GM12878 (cell line): ENCODE measurements at regions not wholly inside any gene's neighbourhood (a gene's known extent, or its start where the extent isn't known, plus 50 kb on each side); places are given as distances from the start of the nearest gene placed in this dataset.

Source experiments
- ATAC-seq: fragments of 200-7000 bp; cut with Tn5 transposase; 3 replicates; pipeline ENCODE4 v1.9.1; 2020; ENCODE audit warnings: mild to moderate bottlenecking, moderate library complexity
- BruUV-seq: library from RNA; stranded (reverse); fragments of 400-500 nt; replicated peaks from 2 replicates; lab custom pipeline; 2021; lab: Mats Ljungman, UMichigan
- CTCF ChIA-PET: fragments of 300-600 bp; sonication (Branson Sonifier 250); formaldehyde crosslinking; extraction: SDS; loops from one replicate; lab custom pipeline; 2021; ENCODE audit warnings: inconsistent platforms; lab: Yijun Ruan, JAX
- POLR2A ChIA-PET: fragments of 350-600 bp; formaldehyde crosslinking; extraction: SDS; loops from one replicate; lab custom pipeline; 2021; ENCODE audit warnings: inconsistent platforms; lab: Charles Lee
- RAD21 ChIA-PET: fragments of 300-600 bp; sonication (Branson Sonifier 250); formaldehyde crosslinking; loops from one replicate; lab custom pipeline; 2023; ENCODE audit warnings: antibody characterized with exemption; ENCODE audit not compliant: unreplicated experiment; lab: Charles Lee
- SMC1A ChIA-PET: fragments of 300-600 bp; sonication (Branson Sonifier 250); formaldehyde crosslinking; loops from one replicate; lab custom pipeline; 2023; ENCODE audit not compliant: unreplicated experiment, uncharacterized antibody; lab: Charles Lee
- DNase-seq: peaks from one replicate; pipeline ENCODE4 v3.0.0-alpha.2; 2011; ENCODE audit warnings: low read depth, low spot score
- FAIRE-seq: peaks from 3 replicates; lab custom pipeline; 2011; peaks lifted over from hg19 to GRCh38; lab: Jason Lieb, UNC
- H2AFZ ChIP-seq: 2 replicates; pipeline ENCODE4 v1.6.0; 2011; ENCODE audit warnings: low read depth, low read length, control low read depth; ENCODE audit not compliant: control insufficient read depth
- H3K27ac ChIP-seq: 2 replicates; pipeline ENCODE4 v1.5.1; 2011; ENCODE audit warnings: control low read depth; ENCODE audit not compliant: control insufficient read depth, insufficient read depth
- H3K27me3 ChIP-seq, 2 experiments: replicated peaks in 1 of 2; 2 replicates each; pipeline versions ENCODE4 v1.6.0 to v1.6.1; 2011; ENCODE audit warnings: low read length in 1 of 2; ENCODE audit not compliant: control insufficient read depth in 2 of 2, insufficient read depth in 2 of 2
- H3K36me3 ChIP-seq, 2 experiments: 2 replicates each; pipeline ENCODE4 v1.5.1; 2011; ENCODE audit warnings: low read length in 1 of 2; ENCODE audit not compliant: control insufficient read depth in 2 of 2, insufficient read depth in 2 of 2
- H3K4me1 ChIP-seq: 2 replicates; pipeline ENCODE4 v1.6.1; 2011; ENCODE audit warnings: mild to moderate bottlenecking, low read length, moderate library complexity, mixed read lengths; ENCODE audit not compliant: control insufficient read depth, insufficient read depth
- H3K4me2 ChIP-seq: 2 replicates; pipeline ENCODE4 v1.6.0; 2011; ENCODE audit warnings: control low read depth; ENCODE audit not compliant: control insufficient read depth, insufficient read depth
- H3K4me3 ChIP-seq: fragments of 200-600 bp; sonication (generic); 2 replicates; pipeline ENCODE4 v1.5.1; 2016
- H3K79me2 ChIP-seq: 2 replicates; pipeline ENCODE4 v1.6.0; 2011; ENCODE audit warnings: low read length; ENCODE audit not compliant: control insufficient read depth, insufficient read depth
- H3K9ac ChIP-seq: 2 replicates; pipeline ENCODE4 v1.8.0; 2011; ENCODE audit warnings: low read length, control low read depth, mixed read lengths; ENCODE audit not compliant: control insufficient read depth, insufficient read depth
- H3K9me3 ChIP-seq: replicated peaks from 3 replicates; pipeline ENCODE4 v1.5.1; 2011; ENCODE audit warnings: mild to moderate bottlenecking, low read length; ENCODE audit not compliant: control insufficient read depth, insufficient read depth
- H4K20me1 ChIP-seq: 2 replicates; pipeline ENCODE4 v1.6.0; 2011; ENCODE audit not compliant: control insufficient read depth, insufficient read depth
- BCL11A ChIP-seq: IDR thresholded peaks from 2 replicates; pipeline ENCODE4 v1.6.1; 2011; ENCODE audit warnings: low read depth, low read length
- FOS ChIP-seq: IDR thresholded peaks from 3 replicates; pipeline ENCODE4 v1.6.1; 2011; ENCODE audit warnings: borderline replicate concordance; ENCODE audit not compliant: insufficient read length; ENCODE audit errors: extremely low read depth
- FOXK2 ChIP-seq: fragments of 450-650 bp; IDR thresholded peaks from 2 replicates; pipeline ENCODE4 v1.6.1; 2017; ENCODE audit warnings: mild to moderate bottlenecking, moderate library complexity
- IKZF1 ChIP-seq: fragments of 450-650 bp; conservative IDR thresholded peaks from 2 replicates; pipeline ENCODE4 v1.6.1; 2017; ENCODE audit warnings: antibody characterized with exemption, mild to moderate bottlenecking
- PBX3 ChIP-seq: IDR thresholded peaks from 2 replicates; pipeline ENCODE4 v1.6.1; 2011; ENCODE audit warnings: mild to moderate bottlenecking, low read depth, low read length, moderate library complexity; ENCODE audit not compliant: insufficient replicate concordance
- RUNX3 ChIP-seq: IDR thresholded peaks from 2 replicates; pipeline ENCODE4 v1.6.1; 2012; ENCODE audit warnings: low read length, inconsistent platforms
- SIN3A ChIP-seq: IDR thresholded peaks from 2 replicates; pipeline ENCODE4 v1.6.1; 2012; ENCODE audit warnings: low read depth, low read length, improper control_type of control experiment
- SMC3 ChIP-seq: IDR thresholded peaks from 2 replicates; pipeline ENCODE4 v1.6.1; 2011; ENCODE audit warnings: low read length, improper control_type of control experiment, borderline replicate concordance
- SREBF1 ChIP-seq: IDR thresholded peaks from 2 replicates; pipeline ENCODE4 v1.6.1; 2012; ENCODE audit warnings: mild to moderate bottlenecking, low read length
- WRNIP1 ChIP-seq: IDR thresholded peaks from 2 replicates; pipeline ENCODE4 v1.6.1; 2011; ENCODE audit warnings: low read depth, low read length, improper control_type of control experiment, borderline replicate concordance
- WGBS: methylation state at CpG from one replicate; pipeline ENCODE4 v1.1.6; 2016; ENCODE audit warnings: low lambda C conversion rate; ENCODE audit not compliant: insufficient replicate concordance, insufficient coverage; ENCODE audit errors: missing lambda C conversion rate; 5-methylcytosine and 5-hydroxymethylcytosine counted together
- in situ Hi-C: fragments of 300-500 bp; cut with MboI; formaldehyde crosslinking; loops from 9 replicates; pipeline ENCODE4 v1.14.3; 2018; ENCODE audit warnings: mixed read lengths
- intact Hi-C: fragments of 100-400 bp; cut with micrococcal nuclease; formaldehyde crosslinking; loops from one replicate; pipeline ENCODE4 v1.14.2; 2022; ENCODE audit not compliant: unreplicated experiment
- TF ChIP-seq, protein P1 (sequence below): fragments of 450-650 bp; IDR thresholded peaks from 2 replicates; pipeline ENCODE4 v1.6.1; 2016; ENCODE audit warnings: mild to moderate bottlenecking
- TF ChIP-seq, protein P2 (sequence below): fragments of 450-650 bp; IDR thresholded peaks from 2 replicates; pipeline ENCODE4 v1.6.1; 2017; ENCODE audit warnings: antibody characterized with exemption, mild to moderate bottlenecking, moderate library complexity
- TF ChIP-seq, protein P3 (sequence below): fragments of 450-650 bp; IDR thresholded peaks from 2 replicates; pipeline ENCODE4 v1.6.1; 2017; ENCODE audit warnings: mild to moderate bottlenecking

GRCh38 chr6:167701010-167701409, 125.7 kb upstream of the AFDN start (continued):
- no peak for TF ChIP-seq SIN3A
- TF ChIP-seq, protein P1, sequence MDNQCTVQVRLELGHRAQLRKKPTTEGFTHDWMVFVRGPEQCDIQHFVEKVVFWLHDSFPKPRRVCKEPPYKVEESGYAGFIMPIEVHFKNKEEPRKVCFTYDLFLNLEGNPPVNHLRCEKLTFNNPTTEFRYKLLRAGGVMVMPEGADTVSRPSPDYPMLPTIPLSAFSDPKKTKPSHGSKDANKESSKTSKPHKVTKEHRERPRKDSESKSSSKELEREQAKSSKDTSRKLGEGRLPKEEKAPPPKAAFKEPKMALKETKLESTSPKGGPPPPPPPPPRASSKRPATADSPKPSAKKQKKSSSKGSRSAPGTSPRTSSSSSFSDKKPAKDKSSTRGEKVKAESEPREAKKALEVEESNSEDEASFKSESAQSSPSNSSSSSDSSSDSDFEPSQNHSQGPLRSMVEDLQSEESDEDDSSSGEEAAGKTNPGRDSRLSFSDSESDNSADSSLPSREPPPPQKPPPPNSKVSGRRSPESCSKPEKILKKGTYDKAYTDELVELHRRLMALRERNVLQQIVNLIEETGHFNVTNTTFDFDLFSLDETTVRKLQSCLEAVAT, result no peak
- TF ChIP-seq, protein P2, sequence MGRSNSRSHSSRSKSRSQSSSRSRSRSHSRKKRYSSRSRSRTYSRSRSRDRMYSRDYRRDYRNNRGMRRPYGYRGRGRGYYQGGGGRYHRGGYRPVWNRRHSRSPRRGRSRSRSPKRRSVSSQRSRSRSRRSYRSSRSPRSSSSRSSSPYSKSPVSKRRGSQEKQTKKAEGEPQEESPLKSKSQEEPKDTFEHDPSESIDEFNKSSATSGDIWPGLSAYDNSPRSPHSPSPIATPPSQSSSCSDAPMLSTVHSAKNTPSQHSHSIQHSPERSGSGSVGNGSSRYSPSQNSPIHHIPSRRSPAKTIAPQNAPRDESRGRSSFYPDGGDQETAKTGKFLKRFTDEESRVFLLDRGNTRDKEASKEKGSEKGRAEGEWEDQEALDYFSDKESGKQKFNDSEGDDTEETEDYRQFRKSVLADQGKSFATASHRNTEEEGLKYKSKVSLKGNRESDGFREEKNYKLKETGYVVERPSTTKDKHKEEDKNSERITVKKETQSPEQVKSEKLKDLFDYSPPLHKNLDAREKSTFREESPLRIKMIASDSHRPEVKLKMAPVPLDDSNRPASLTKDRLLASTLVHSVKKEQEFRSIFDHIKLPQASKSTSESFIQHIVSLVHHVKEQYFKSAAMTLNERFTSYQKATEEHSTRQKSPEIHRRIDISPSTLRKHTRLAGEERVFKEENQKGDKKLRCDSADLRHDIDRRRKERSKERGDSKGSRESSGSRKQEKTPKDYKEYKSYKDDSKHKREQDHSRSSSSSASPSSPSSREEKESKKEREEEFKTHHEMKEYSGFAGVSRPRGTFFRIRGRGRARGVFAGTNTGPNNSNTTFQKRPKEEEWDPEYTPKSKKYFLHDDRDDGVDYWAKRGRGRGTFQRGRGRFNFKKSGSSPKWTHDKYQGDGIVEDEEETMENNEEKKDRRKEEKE, result no peak

DNA sequence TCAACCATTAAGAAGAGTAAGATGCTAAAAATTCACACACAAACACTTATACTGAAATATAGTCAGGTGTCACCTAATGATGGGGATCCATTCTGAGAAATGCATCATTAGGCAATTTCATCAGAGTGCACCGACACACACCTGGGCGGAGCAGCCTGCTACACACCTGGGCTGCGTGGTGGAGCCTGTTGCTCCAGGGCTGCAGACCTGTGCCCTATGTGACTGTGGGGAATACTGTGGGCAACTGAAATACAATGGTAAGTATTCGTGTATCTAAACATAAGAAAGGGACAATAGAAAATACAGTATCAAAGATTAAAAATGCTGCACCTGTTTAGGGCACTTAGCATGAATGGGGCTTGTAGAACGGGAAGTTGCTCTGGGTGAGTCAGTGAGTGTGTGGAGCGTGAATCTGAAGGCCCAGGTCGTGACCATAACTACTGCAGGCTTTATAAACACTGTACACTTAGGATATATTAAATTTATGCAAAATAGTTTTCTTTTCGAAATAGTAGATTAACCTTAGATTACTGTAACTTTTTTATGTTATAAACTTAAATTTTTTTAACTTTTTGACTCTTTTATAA, 124.4 kb upstream of the AFDN start:
- ATAC-seq, result no peak
- no peak for DNase-seq
- ChIA-PET POLR2A (no interaction called here), RAD21 (no interaction called here), SMC1A (no interaction called here), CTCF (interaction anchor here (0.6 kb wide), 1 partner anchor 197 kb away, joined by 3 read pairs; no protein-coding TSS in a partner anchor)
- FAIRE-seq, result no peak
- no TSS peak for BruUV-seq
- H3K9ac ChIP-seq, result no peak overlapping the region
- H3K27ac ChIP-seq, result no peak overlapping the region
- no peak overlapping the region for H3K4me3 ChIP-seq
- intact Hi-C loops, result no loop called here
- in situ Hi-C loops, result no loop called here
- H3K36me3 ChIP-seq, result no peaks in the 10 kb centered on the region
- peaks cover 19% of the 10 kb centered on the region for H3K4me1 ChIP-seq
- H3K79me2 ChIP-seq, result no peaks in the 10 kb centered on the region
- no peaks in the 10 kb centered on the region for H4K20me1 ChIP-seq
- H2AFZ ChIP-seq, result no peak overlapping the region
- H3K4me2 ChIP-seq, result no peak overlapping the region
- H3K27me3 ChIP-seq, result no peaks in the 10 kb centered on the region
- no peaks in the 10 kb centered on the region for H3K9me3 ChIP-seq
- 34% methylated on average over 8 of the region's 8 CpGs for WGBS
- no peak for TF ChIP-seq SREBF1
- TF ChIP-seq BCL11A, result no peak
- TF ChIP-seq FOXK2, result no peak
- TF ChIP-seq WRNIP1, result no peak
- no peak for TF ChIP-seq PBX3
- TF ChIP-seq, protein P1, result no peak
- no peak for TF ChIP-seq SMC3
- TF ChIP-seq, protein P3, sequence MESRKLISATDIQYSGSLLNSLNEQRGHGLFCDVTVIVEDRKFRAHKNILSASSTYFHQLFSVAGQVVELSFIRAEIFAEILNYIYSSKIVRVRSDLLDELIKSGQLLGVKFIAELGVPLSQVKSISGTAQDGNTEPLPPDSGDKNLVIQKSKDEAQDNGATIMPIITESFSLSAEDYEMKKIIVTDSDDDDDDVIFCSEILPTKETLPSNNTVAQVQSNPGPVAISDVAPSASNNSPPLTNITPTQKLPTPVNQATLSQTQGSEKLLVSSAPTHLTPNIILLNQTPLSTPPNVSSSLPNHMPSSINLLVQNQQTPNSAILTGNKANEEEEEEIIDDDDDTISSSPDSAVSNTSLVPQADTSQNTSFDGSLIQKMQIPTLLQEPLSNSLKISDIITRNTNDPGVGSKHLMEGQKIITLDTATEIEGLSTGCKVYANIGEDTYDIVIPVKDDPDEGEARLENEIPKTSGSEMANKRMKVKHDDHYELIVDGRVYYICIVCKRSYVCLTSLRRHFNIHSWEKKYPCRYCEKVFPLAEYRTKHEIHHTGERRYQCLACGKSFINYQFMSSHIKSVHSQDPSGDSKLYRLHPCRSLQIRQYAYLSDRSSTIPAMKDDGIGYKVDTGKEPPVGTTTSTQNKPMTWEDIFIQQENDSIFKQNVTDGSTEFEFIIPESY, result no peak
- TF ChIP-seq FOS, result no peak
- TF ChIP-seq IKZF1, result no peak
- no peak for TF ChIP-seq RUNX3
